Chondrocyte (in vitro differentiated cells): ENCODE measurements at regions not wholly inside any gene's neighbourhood (a gene's known extent, or its start where the extent isn't known, plus 50 kb on each side); places are given as distances from the start of the nearest gene placed in this dataset.

Source experiments
- DNase-seq: peaks from one replicate; pipeline ENCODE4 v3.0.0; 2021; ENCODE audit warnings: mixed read lengths, low spot score
- H3K27ac Mint-ChIP-seq: one replicate; pipeline ENCODE4 v1.8.0; 2021; ENCODE audit warnings: mild to moderate bottlenecking, moderate library complexity, mixed read lengths; ENCODE audit not compliant: unreplicated experiment
- H3K27me3 Mint-ChIP-seq: 2 replicates; pipeline ENCODE4 v1.8.0; 2021; ENCODE audit warnings: low read depth, mixed read lengths
- H3K36me3 Mint-ChIP-seq: 2 replicates; pipeline ENCODE4 v1.8.0; 2021; ENCODE audit warnings: low read depth, mixed read lengths
- H3K4me1 Mint-ChIP-seq: 2 replicates; pipeline ENCODE4 v1.8.0; 2021; ENCODE audit warnings: low read depth, mild to moderate bottlenecking, mixed read lengths
- H3K4me3 Mint-ChIP-seq: one replicate; pipeline ENCODE4 v1.8.0; 2021; ENCODE audit warnings: mild to moderate bottlenecking, moderate library complexity, mixed read lengths; ENCODE audit not compliant: unreplicated experiment
- H3K9me3 Mint-ChIP-seq: 2 replicates; pipeline ENCODE4 v1.8.0; 2021; ENCODE audit warnings: low read depth, mixed read lengths
- CTCF ChIP-seq: fragments of 200-600 bp; sonication (generic); IDR thresholded peaks from 2 replicates; pipeline ENCODE4 v1.5.0; 2021; ENCODE audit warnings: antibody characterized with exemption, mild to moderate bottlenecking, moderate library complexity

DNA sequence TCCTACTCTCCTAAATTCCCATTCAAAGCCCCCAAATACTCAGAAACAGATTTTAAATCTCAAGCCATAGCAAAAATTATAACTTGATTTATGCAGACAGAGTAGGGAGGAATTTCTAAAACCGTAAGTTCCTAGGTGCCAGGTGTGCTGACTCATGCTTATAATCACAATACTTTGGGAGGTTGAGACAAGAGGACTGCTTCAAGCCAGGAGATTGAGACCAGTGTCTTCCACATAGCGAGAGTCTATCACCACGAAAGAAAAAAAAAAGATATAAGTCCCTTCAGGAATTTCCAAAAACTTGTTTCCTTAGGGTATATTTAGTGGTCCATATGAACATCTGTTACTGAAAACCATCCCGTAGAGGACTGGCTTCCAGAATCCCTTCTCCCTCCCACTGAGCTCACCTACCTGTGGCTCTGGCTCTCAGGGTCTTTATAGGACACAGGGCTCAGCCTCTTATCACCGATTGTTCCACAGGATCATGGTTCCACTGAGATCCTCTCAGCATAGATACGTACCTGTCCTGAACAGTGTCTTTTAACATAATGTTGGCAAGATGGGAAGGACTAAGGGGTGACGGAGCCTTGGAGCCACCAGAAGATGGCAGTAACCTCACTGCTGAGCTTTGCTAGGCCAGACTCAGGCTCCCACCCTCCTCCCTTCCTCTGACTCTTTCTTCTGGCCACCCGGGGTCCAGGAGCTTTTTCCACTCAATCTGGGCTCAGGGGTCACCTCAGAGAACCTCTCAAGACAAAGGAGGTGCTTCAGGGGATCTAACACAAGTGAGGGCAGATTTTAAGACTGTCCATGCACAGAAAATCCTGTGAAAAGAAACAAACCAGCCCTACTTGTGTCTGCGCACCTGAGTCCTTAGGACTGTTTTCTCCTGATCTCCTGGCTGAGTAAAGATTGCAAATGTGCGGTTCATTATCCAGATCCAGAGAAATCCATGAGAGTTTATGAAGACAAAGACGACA lies 117.5 kb upstream of the TOP3B start:
- Mint-ChIP-seq H3K9me3 (peaks cover 8% of the 10 kb centered on the region), H3K36me3 (no peaks in the 10 kb centered on the region), H3K27me3 (peaks cover 49% of the 10 kb centered on the region), H3K4me3 (no peak overlapping the region), H3K27ac (no peak overlapping the region), H3K4me1 (no peaks in the 10 kb centered on the region)
- peak; percentile 54 for TF ChIP-seq CTCF
- no peak for DNase-seq

GRCh38 chr22:22099194-22099486 lies 116.6 kb upstream of the TOP3B start:
- no peak overlapping the region for H3K27ac Mint-ChIP-seq
- peaks cover 58% of the 10 kb centered on the region for H3K27me3 Mint-ChIP-seq
- TF ChIP-seq CTCF, result no peak
- DNase-seq, result no peak
- peaks cover 8% of the 10 kb centered on the region for H3K9me3 Mint-ChIP-seq
- H3K4me3 Mint-ChIP-seq, result no peak overlapping the region
- H3K36me3 Mint-ChIP-seq, result no peaks in the 10 kb centered on the region
- H3K4me1 Mint-ChIP-seq, result no peaks in the 10 kb centered on the region

DNA sequence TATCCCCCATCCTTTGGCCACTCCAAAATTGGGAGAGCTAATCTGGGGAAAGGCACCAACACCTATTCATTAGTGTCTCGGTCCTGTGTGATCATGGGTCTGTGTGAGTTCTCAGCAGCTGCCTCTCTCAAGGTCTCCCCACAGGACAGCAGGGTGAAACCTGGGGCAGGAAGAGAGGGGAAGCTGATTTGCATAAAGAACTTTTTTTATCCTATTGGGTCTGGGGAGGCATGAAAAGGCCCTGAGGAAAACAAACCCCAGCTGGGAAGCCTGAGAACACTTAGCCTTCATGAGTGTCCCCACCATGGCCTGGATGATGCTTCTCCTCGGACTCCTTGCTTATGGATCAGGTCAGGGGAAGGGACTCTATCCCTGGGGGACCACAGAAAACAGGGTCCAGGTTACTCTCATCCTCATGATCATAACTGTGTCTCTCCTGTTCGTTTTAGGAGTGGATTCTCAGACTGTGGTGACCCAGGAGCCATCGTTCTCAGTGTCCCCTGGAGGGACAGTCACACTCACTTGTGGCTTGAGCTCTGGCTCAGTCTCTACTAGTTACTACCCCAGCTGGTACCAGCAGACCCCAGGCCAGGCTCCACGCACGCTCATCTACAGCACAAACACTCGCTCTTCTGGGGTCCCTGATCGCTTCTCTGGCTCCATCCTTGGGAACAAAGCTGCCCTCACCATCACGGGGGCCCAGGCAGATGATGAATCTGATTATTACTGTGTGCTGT lies 116.0 kb upstream of the TOP3B start:
- Mint-ChIP-seq H3K36me3 (no peaks in the 10 kb centered on the region), H3K4me1 (no peaks in the 10 kb centered on the region), H3K27ac (no peak overlapping the region), H3K4me3 (no peak overlapping the region), H3K9me3 (peaks cover 8% of the 10 kb centered on the region), H3K27me3 (peaks cover 59% of the 10 kb centered on the region)
- DNase-seq, result no peak
- TF ChIP-seq CTCF, result no peak

GRCh38 chr22:22097727-22098228 lies 115.2 kb upstream of the TOP3B start:
- H3K4me1 Mint-ChIP-seq, result no peaks in the 10 kb centered on the region

More at GRCh38 chr22:22097727-22098228, 115.2 kb upstream of the TOP3B start:
- peaks cover 65% of the 10 kb centered on the region for H3K27me3 Mint-ChIP-seq
- peaks cover 8% of the 10 kb centered on the region for H3K9me3 Mint-ChIP-seq
- no peaks in the 10 kb centered on the region for H3K36me3 Mint-ChIP-seq
- H3K4me3 Mint-ChIP-seq, result no peak overlapping the region
- no peak for DNase-seq
- no peak for TF ChIP-seq CTCF
- H3K27ac Mint-ChIP-seq, result no peak overlapping the region
